GM12878 (cell line): ENCODE measurements at regions not wholly inside any gene's neighbourhood (a gene's known extent, or its start where the extent isn't known, plus 50 kb on each side); places are given as distances from the start of the nearest gene placed in this dataset.

Source experiments
- ATAC-seq: fragments of 200-7000 bp; cut with Tn5 transposase; 3 replicates; pipeline ENCODE4 v1.9.1; 2020; ENCODE audit warnings: mild to moderate bottlenecking, moderate library complexity
- BruUV-seq: library from RNA; stranded (reverse); fragments of 400-500 nt; replicated peaks from 2 replicates; lab custom pipeline; 2021; lab: Mats Ljungman, UMichigan
- CTCF ChIA-PET: fragments of 300-600 bp; sonication (Branson Sonifier 250); formaldehyde crosslinking; extraction: SDS; loops from one replicate; lab custom pipeline; 2021; ENCODE audit warnings: inconsistent platforms; lab: Yijun Ruan, JAX
- POLR2A ChIA-PET: fragments of 350-600 bp; formaldehyde crosslinking; extraction: SDS; loops from one replicate; lab custom pipeline; 2021; ENCODE audit warnings: inconsistent platforms; lab: Charles Lee
- RAD21 ChIA-PET: fragments of 300-600 bp; sonication (Branson Sonifier 250); formaldehyde crosslinking; loops from one replicate; lab custom pipeline; 2023; ENCODE audit warnings: antibody characterized with exemption; ENCODE audit not compliant: unreplicated experiment; lab: Charles Lee
- SMC1A ChIA-PET: fragments of 300-600 bp; sonication (Branson Sonifier 250); formaldehyde crosslinking; loops from one replicate; lab custom pipeline; 2023; ENCODE audit not compliant: unreplicated experiment, uncharacterized antibody; lab: Charles Lee
- DNase-seq: peaks from one replicate; pipeline ENCODE4 v3.0.0-alpha.2; 2011; ENCODE audit warnings: low read depth, low spot score
- FAIRE-seq: peaks from 3 replicates; lab custom pipeline; 2011; peaks lifted over from hg19 to GRCh38; lab: Jason Lieb, UNC
- H2AFZ ChIP-seq: 2 replicates; pipeline ENCODE4 v1.6.0; 2011; ENCODE audit warnings: low read depth, low read length, control low read depth; ENCODE audit not compliant: control insufficient read depth
- H3K27ac ChIP-seq: 2 replicates; pipeline ENCODE4 v1.5.1; 2011; ENCODE audit warnings: control low read depth; ENCODE audit not compliant: control insufficient read depth, insufficient read depth
- H3K27me3 ChIP-seq, 2 experiments: replicated peaks in 1 of 2; 2 replicates each; pipeline versions ENCODE4 v1.6.0 to v1.6.1; 2011; ENCODE audit warnings: low read length in 1 of 2; ENCODE audit not compliant: control insufficient read depth in 2 of 2, insufficient read depth in 2 of 2
- H3K36me3 ChIP-seq, 2 experiments: 2 replicates each; pipeline ENCODE4 v1.5.1; 2011; ENCODE audit warnings: low read length in 1 of 2; ENCODE audit not compliant: control insufficient read depth in 2 of 2, insufficient read depth in 2 of 2
- H3K4me1 ChIP-seq: 2 replicates; pipeline ENCODE4 v1.6.1; 2011; ENCODE audit warnings: mild to moderate bottlenecking, low read length, moderate library complexity, mixed read lengths; ENCODE audit not compliant: control insufficient read depth, insufficient read depth
- H3K4me2 ChIP-seq: 2 replicates; pipeline ENCODE4 v1.6.0; 2011; ENCODE audit warnings: control low read depth; ENCODE audit not compliant: control insufficient read depth, insufficient read depth
- H3K4me3 ChIP-seq: fragments of 200-600 bp; sonication (generic); 2 replicates; pipeline ENCODE4 v1.5.1; 2016
- H3K79me2 ChIP-seq: 2 replicates; pipeline ENCODE4 v1.6.0; 2011; ENCODE audit warnings: low read length; ENCODE audit not compliant: control insufficient read depth, insufficient read depth
- H3K9ac ChIP-seq: 2 replicates; pipeline ENCODE4 v1.8.0; 2011; ENCODE audit warnings: low read length, control low read depth, mixed read lengths; ENCODE audit not compliant: control insufficient read depth, insufficient read depth
- H3K9me3 ChIP-seq: replicated peaks from 3 replicates; pipeline ENCODE4 v1.5.1; 2011; ENCODE audit warnings: mild to moderate bottlenecking, low read length; ENCODE audit not compliant: control insufficient read depth, insufficient read depth
- H4K20me1 ChIP-seq: 2 replicates; pipeline ENCODE4 v1.6.0; 2011; ENCODE audit not compliant: control insufficient read depth, insufficient read depth
- CUX1 ChIP-seq: IDR thresholded peaks from 2 replicates; pipeline ENCODE4 v1.6.1; 2012; ENCODE audit warnings: improper control_type of control experiment, low read depth, low read length; ENCODE audit not compliant: insufficient replicate concordance
- EZH2 ChIP-seq: IDR thresholded peaks from 2 replicates; pipeline ENCODE4 v1.6.1; 2012; ENCODE audit warnings: low read depth, mild to moderate bottlenecking, control low read depth, inconsistent platforms, low read length, borderline replicate concordance; ENCODE audit not compliant: control insufficient read depth
- HCFC1 ChIP-seq: fragments of 150-350 bp; IDR thresholded peaks from 2 replicates; pipeline ENCODE4 v1.6.1; 2014; ENCODE audit warnings: low read length
- NFYB ChIP-seq: IDR thresholded peaks from 2 replicates; pipeline ENCODE4 v1.6.1; 2011; ENCODE audit warnings: low read depth, mild to moderate bottlenecking, low read length, improper control_type of control experiment, moderate library complexity; ENCODE audit not compliant: insufficient read depth
- SP1 ChIP-seq: IDR thresholded peaks from one replicate; pipeline ENCODE4 v1.6.1; 2011; ENCODE audit warnings: low read depth, low read length
- YY1 ChIP-seq: IDR thresholded peaks from 2 replicates; pipeline ENCODE4 v1.6.1; 2011; ENCODE audit warnings: low read depth, mild to moderate bottlenecking, low read length
- WGBS: methylation state at CpG from one replicate; pipeline ENCODE4 v1.1.6; 2016; ENCODE audit warnings: low lambda C conversion rate; ENCODE audit not compliant: insufficient replicate concordance, insufficient coverage; ENCODE audit errors: missing lambda C conversion rate; 5-methylcytosine and 5-hydroxymethylcytosine counted together
- in situ Hi-C: fragments of 300-500 bp; cut with MboI; formaldehyde crosslinking; loops from 9 replicates; pipeline ENCODE4 v1.14.3; 2018; ENCODE audit warnings: mixed read lengths
- intact Hi-C: fragments of 100-400 bp; cut with micrococcal nuclease; formaldehyde crosslinking; loops from one replicate; pipeline ENCODE4 v1.14.2; 2022; ENCODE audit not compliant: unreplicated experiment

GRCh38 chr14:38040411-38040810 lies 167.3 kb upstream of the SSTR1 start:
- no peak for FAIRE-seq

More at GRCh38 chr14:38040411-38040810, 167.3 kb upstream of the SSTR1 start:
- H3K36me3 ChIP-seq: no peaks in the 10 kb centered on the region
- BruUV-seq: no TSS peak
- no peak overlapping the region for H3K9ac ChIP-seq
- WGBS: 0% methylated on average over 1 of the region's 1 CpG
- SMC1A ChIA-PET: no interaction called here
- H3K79me2 ChIP-seq: no peaks in the 10 kb centered on the region
- DNase-seq: no peak
- POLR2A ChIA-PET: no interaction called here
- in situ Hi-C loops (no loop called here), intact Hi-C loops (no loop called here)
- no peaks in the 10 kb centered on the region for H4K20me1 ChIP-seq
- ATAC-seq: no peak
- CTCF ChIA-PET: no interaction called here
- H3K27me3 ChIP-seq: no peaks in the 10 kb centered on the region
- RAD21 ChIA-PET: no interaction called here
- H3K27ac ChIP-seq: no peak overlapping the region
- H2AFZ ChIP-seq: no peak overlapping the region
- TF ChIP-seq YY1 (no peak), NFYB (no peak), HCFC1 (no peak), CUX1 (no peak), EZH2 (no peak), SP1 (no peak)
- H3K4me2 ChIP-seq: no peak overlapping the region
- H3K4me3 ChIP-seq: no peak overlapping the region
- no peaks in the 10 kb centered on the region for H3K9me3 ChIP-seq
- no peaks in the 10 kb centered on the region for H3K4me1 ChIP-seq
